ENCODE measurements at regions not wholly inside any gene's neighbourhood (a gene's known extent, or its start where the extent isn't known, plus 50 kb on each side); places are given as distances from the start of the nearest gene placed in this dataset.

GRCh38 chr13:31943591-31943990, 88.0 kb upstream of the FRY start:
- Mint-ChIP-seq H3K9me3 (no peaks in the 10 kb centered on the region), H3K4me3 (no peak overlapping the region), H3K36me3 (ENCODE audit: low read depth) (peaks cover 4% of the 10 kb centered on the region), H3K4me1 (peaks cover 3% of the 10 kb centered on the region), H3K27ac (no peak overlapping the region), H3K27me3 (no peaks in the 10 kb centered on the region)
- ChIA-PET POLR2A (no interaction called here), CTCF (interaction anchor here (0.6 to 1.5 kb wide), 2 partner anchors 15 to 34 kb away, joined by 3 read pairs; no protein-coding TSS in a partner anchor)
- no peak for DNase-seq

GRCh38 chr13:31944262-31945160, 87.1 kb upstream of the FRY start:
- Mint-ChIP-seq H3K4me3 (no peak overlapping the region), H3K9me3 (no peaks in the 10 kb centered on the region), H3K27me3 (no peaks in the 10 kb centered on the region), H3K4me1 (peaks cover 3% of the 10 kb centered on the region), H3K36me3 (ENCODE audit: low read depth) (peaks cover 12% of the 10 kb centered on the region), H3K27ac (no peak overlapping the region)
- ChIA-PET POLR2A (no interaction called here), CTCF (interaction anchor here (1.2 kb wide), 1 partner anchor 35 kb away, joined by 5 read pairs; no protein-coding TSS in a partner anchor)
- DNase-seq: no peak

GRCh38 chr13:31945202-31945961, 86.2 kb upstream of the FRY start:
- peaks cover 6% of the 10 kb centered on the region for H3K4me1 Mint-ChIP-seq
- no peak overlapping the region for H3K27ac Mint-ChIP-seq
- no peak for DNase-seq
- no peak overlapping the region for H3K4me3 Mint-ChIP-seq
- ChIA-PET CTCF (interaction anchor here (1.2 kb wide), 1 partner anchor 35 kb away, joined by 5 read pairs; no protein-coding TSS in a partner anchor), POLR2A (no interaction called here)
- no peaks in the 10 kb centered on the region for H3K9me3 Mint-ChIP-seq
- peaks cover 13% of the 10 kb centered on the region for H3K36me3 Mint-ChIP-seq (ENCODE audit: low read depth)
- H3K27me3 Mint-ChIP-seq: no peaks in the 10 kb centered on the region

- no peak for DNase-seq
- ChIA-PET POLR2A (no interaction called here), CTCF (no interaction called here)
- H3K27ac Mint-ChIP-seq: no peak overlapping the region
- peaks cover 13% of the 10 kb centered on the region for H3K36me3 Mint-ChIP-seq (ENCODE audit: low read depth)
- H3K27me3 Mint-ChIP-seq: no peaks in the 10 kb centered on the region
- H3K4me1 Mint-ChIP-seq: peaks cover 12% of the 10 kb centered on the region
- H3K4me3 Mint-ChIP-seq: no peak overlapping the region
- H3K9me3 Mint-ChIP-seq: no peaks in the 10 kb centered on the region
These were observed 85.3 kb upstream of the FRY start for GRCh38 chr13:31946091-31946770.

GRCh38 chr13:31947105-31947504, 84.5 kb upstream of the FRY start:
- ChIA-PET CTCF (no interaction called here), POLR2A (no interaction called here)
- H3K36me3 Mint-ChIP-seq (ENCODE audit: low read depth): peaks cover 13% of the 10 kb centered on the region
- DNase-seq: no peak
- no peak overlapping the region for H3K27ac Mint-ChIP-seq
- H3K27me3 Mint-ChIP-seq: no peaks in the 10 kb centered on the region
- H3K4me1 Mint-ChIP-seq: peaks cover 16% of the 10 kb centered on the region
- no peaks in the 10 kb centered on the region for H3K9me3 Mint-ChIP-seq
- no peak overlapping the region for H3K4me3 Mint-ChIP-seq

GRCh38 chr13:31947506-31947905, 84.1 kb upstream of the FRY start:
- Mint-ChIP-seq H3K4me3 (no peak overlapping the region), H3K9me3 (no peaks in the 10 kb centered on the region), H3K4me1 (peaks cover 16% of the 10 kb centered on the region), H3K27me3 (no peaks in the 10 kb centered on the region), H3K27ac (no peak overlapping the region), H3K36me3 (ENCODE audit: low read depth) (peaks cover 15% of the 10 kb centered on the region)
- ChIA-PET POLR2A (no interaction called here), CTCF (no interaction called here)
- DNase-seq: no peak

GRCh38 chr13:31949486-31949885, 82.1 kb upstream of the FRY start:
- CTCF ChIA-PET: interaction anchor here (2.0 kb wide), 1 partner anchor 40 kb away, joined by 5 read pairs; no protein-coding TSS in a partner anchor
- H3K9me3 Mint-ChIP-seq: no peaks in the 10 kb centered on the region
- no peak for DNase-seq
- H3K27me3 Mint-ChIP-seq: no peaks in the 10 kb centered on the region
- POLR2A ChIA-PET: no interaction called here
- H3K4me3 Mint-ChIP-seq: no peak overlapping the region
- peaks cover 15% of the 10 kb centered on the region for H3K36me3 Mint-ChIP-seq (ENCODE audit: low read depth)
- no peak overlapping the region for H3K27ac Mint-ChIP-seq
- H3K4me1 Mint-ChIP-seq: peaks cover 16% of the 10 kb centered on the region

- Mint-ChIP-seq H3K4me3 (no peak overlapping the region), H3K9me3 (no peaks in the 10 kb centered on the region), H3K36me3 (ENCODE audit: low read depth) (peaks cover 15% of the 10 kb centered on the region), H3K27me3 (no peaks in the 10 kb centered on the region), H3K4me1 (peaks cover 13% of the 10 kb centered on the region), H3K27ac (no peak overlapping the region)
- ChIA-PET POLR2A (interaction anchor here (0.9 kb wide), 1 partner anchor 20 kb away, joined by 3 read pairs; no protein-coding TSS in a partner anchor), CTCF (interaction anchor here (2.0 kb wide), 1 partner anchor 40 kb away, joined by 5 read pairs; no protein-coding TSS in a partner anchor)
- no peak for DNase-seq
These were observed 81.3 kb upstream of the FRY start for GRCh38 chr13:31950111-31950815.

GRCh38 chr13:31951215-31951678, 80.3 kb upstream of the FRY start:
- ChIA-PET CTCF (interaction anchor here (2.0 kb wide), 1 partner anchor 41 kb away, joined by 5 read pairs; no protein-coding TSS in a partner anchor), POLR2A (no interaction called here)
- H3K4me3 Mint-ChIP-seq: no peak overlapping the region
- H3K9me3 Mint-ChIP-seq: no peaks in the 10 kb centered on the region
- H3K4me1 Mint-ChIP-seq: peaks cover 13% of the 10 kb centered on the region
- no peaks in the 10 kb centered on the region for H3K27me3 Mint-ChIP-seq
- H3K27ac Mint-ChIP-seq: peak overlapping the region; percentile 77
- peak; percentile 50 for DNase-seq
- peaks cover 15% of the 10 kb centered on the region for H3K36me3 Mint-ChIP-seq (ENCODE audit: low read depth)

GRCh38 chr13:31952641-31953380, 78.8 kb upstream of the FRY start:
- H3K4me3 Mint-ChIP-seq: no peak overlapping the region
- ChIA-PET POLR2A (no interaction called here), CTCF (interaction anchor here (1.1 to 3.2 kb wide), 3 partner anchors 11 to 633 kb away, joined by 3 to 10 read pairs (median 3); no protein-coding TSS in a partner anchor)
- peaks cover 12% of the 10 kb centered on the region for H3K36me3 Mint-ChIP-seq (ENCODE audit: low read depth)
- peaks cover 2% of the 10 kb centered on the region for H3K27me3 Mint-ChIP-seq
- no peak for DNase-seq
- H3K4me1 Mint-ChIP-seq: peaks cover 15% of the 10 kb centered on the region
- no peaks in the 10 kb centered on the region for H3K9me3 Mint-ChIP-seq
- H3K27ac Mint-ChIP-seq: no peak overlapping the region

GRCh38 chr13:31955101-31955500, 76.5 kb upstream of the FRY start:
- Mint-ChIP-seq H3K9me3 (no peaks in the 10 kb centered on the region), H3K4me3 (no peak overlapping the region), H3K4me1 (peaks cover 14% of the 10 kb centered on the region), H3K36me3 (ENCODE audit: low read depth) (peaks cover 2% of the 10 kb centered on the region), H3K27ac (no peak overlapping the region), H3K27me3 (peaks cover 2% of the 10 kb centered on the region)
- ChIA-PET CTCF (interaction anchor here (1.9 to 3.2 kb wide), 2 partner anchors 12 to 45 kb away, joined by 8 to 10 read pairs; no protein-coding TSS in a partner anchor), POLR2A (interaction anchor here (1.3 kb wide), 1 partner anchor 12 kb away, joined by 4 read pairs; no protein-coding TSS in a partner anchor)
- no peak for DNase-seq
